ENCODE measurements at regions not wholly inside any gene's neighbourhood (a gene's known extent, or its start where the extent isn't known, plus 50 kb on each side); places are given as distances from the start of the nearest gene placed in this dataset.

DNA sequence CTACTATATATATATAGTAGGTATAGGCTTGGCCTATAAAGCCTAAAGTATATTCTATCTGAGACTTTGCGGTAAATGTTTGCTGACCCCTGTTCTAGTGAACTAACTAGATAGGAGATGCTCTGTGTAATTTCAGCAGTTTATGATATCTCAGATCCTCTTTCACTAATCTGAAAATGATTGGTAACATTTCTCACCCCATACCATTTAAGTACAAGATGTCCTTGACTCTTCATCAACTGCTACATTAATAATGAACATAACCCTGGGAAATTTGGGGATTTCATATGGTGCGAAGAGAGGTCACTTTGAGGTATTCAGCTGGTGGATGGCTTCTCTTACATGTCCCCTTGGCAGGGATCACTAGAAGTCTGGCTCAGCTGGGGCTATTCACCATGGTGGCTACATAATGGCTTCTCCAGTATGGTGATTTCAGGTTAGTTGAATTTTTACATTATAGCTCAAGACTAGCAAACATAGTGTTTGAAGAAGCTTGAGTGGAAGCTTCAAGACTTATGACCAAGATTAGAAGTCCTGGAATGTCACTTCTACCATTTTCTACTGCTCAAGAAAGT is 103.6 kb upstream of the MYCBP2 start:
- TF ChIP-seq, protein P1, sequence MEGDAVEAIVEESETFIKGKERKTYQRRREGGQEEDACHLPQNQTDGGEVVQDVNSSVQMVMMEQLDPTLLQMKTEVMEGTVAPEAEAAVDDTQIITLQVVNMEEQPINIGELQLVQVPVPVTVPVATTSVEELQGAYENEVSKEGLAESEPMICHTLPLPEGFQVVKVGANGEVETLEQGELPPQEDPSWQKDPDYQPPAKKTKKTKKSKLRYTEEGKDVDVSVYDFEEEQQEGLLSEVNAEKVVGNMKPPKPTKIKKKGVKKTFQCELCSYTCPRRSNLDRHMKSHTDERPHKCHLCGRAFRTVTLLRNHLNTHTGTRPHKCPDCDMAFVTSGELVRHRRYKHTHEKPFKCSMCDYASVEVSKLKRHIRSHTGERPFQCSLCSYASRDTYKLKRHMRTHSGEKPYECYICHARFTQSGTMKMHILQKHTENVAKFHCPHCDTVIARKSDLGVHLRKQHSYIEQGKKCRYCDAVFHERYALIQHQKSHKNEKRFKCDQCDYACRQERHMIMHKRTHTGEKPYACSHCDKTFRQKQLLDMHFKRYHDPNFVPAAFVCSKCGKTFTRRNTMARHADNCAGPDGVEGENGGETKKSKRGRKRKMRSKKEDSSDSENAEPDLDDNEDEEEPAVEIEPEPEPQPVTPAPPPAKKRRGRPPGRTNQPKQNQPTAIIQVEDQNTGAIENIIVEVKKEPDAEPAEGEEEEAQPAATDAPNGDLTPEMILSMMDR (IDR thresholded peaks at IDR 0.05): no peak
- no peak for TF ChIP-seq POLR2A (IDR thresholded peaks at IDR 0.05)

Data from esophagus squamous epithelium (tissue), 4 donors.